Thymus (tissue), 11 donors: ENCODE measurements at regions not wholly inside any gene's neighbourhood (a gene's known extent, or its start where the extent isn't known, plus 50 kb on each side); places are given as distances from the start of the nearest gene placed in this dataset.
"Not testable (repeated sequence)": the region's sequence is repeated elsewhere in the genome, so short reads cannot be mapped to it uniquely, and the experiment has no call there.

ENCODE experiments used
- DNase-seq, 9 donors: peaks; one replicate each; pipeline ENCODE4 v3.0.0-alpha.2; 2013; ENCODE audit warnings: low spot score in 9 of 9, low read depth in 6 of 9, missing footprints in 1 of 9
- H3K27ac ChIP-seq, 2 donors: one replicate each; pipeline ENCODE4 v1.5.1; 2013; ENCODE audit warnings: control low read depth in 1 of 2, low read depth in 1 of 2, low read length in 1 of 2, mild to moderate bottlenecking in 1 of 2, moderate library complexity in 1 of 2
- H3K27me3 ChIP-seq, 2 donors: one replicate each; pipeline ENCODE4 v1.5.1; 2013; ENCODE audit warnings: low read length in 1 of 2; ENCODE audit not compliant: control insufficient read depth in 2 of 2, insufficient read depth in 1 of 2
- H3K36me3 ChIP-seq, 2 donors: one replicate each; pipeline ENCODE4 v1.5.1; 2013; ENCODE audit warnings: low read length in 1 of 2, mild to moderate bottlenecking in 1 of 2, moderate library complexity in 1 of 2; ENCODE audit not compliant: control insufficient read depth in 2 of 2, insufficient read depth in 2 of 2
- H3K4me1 ChIP-seq, 2 donors: one replicate each; pipeline ENCODE4 v1.5.1; 2013; ENCODE audit warnings: low read length in 2 of 2; ENCODE audit not compliant: control insufficient read depth in 2 of 2, insufficient read depth in 2 of 2
- H3K4me3 ChIP-seq, 2 donors: one replicate each; pipeline ENCODE4 v1.5.1; 2013; ENCODE audit warnings: low read length in 2 of 2, control low read depth in 1 of 2, mild to moderate bottlenecking in 1 of 2
- H3K9me3 ChIP-seq, 2 donors: one replicate each; pipeline ENCODE4 v1.5.1; 2013; ENCODE audit warnings: low read length in 1 of 2, mild to moderate bottlenecking in 1 of 2; ENCODE audit not compliant: control insufficient read depth in 2 of 2, insufficient read depth in 1 of 2
- WGBS: extraction: QIAGEN DNeasy Blood & Tissue Kit; methylation state at CpG from one replicate; pipeline ENCODE4 v1.1.7; 2013; 5-methylcytosine and 5-hydroxymethylcytosine counted together
- donor health status: healthy.

GRCh38 chr10:3321123-3321522 lies 148.5 kb upstream of the PITRM1 start:
- no peak for DNase-seq
- Histone ChIP-seq H3K4me1 (no peaks in the 10 kb centered on the region), H3K27ac (no peak overlapping the region), H3K27me3 (peaks cover 0 to 4% of the 10 kb centered on the region in 2 donors), H3K36me3 (no peaks in the 10 kb centered on the region), H3K9me3 (peaks cover 0 to 5% of the 10 kb centered on the region in 2 donors), H3K4me3 (no peak overlapping the region)
- WGBS, result 92% methylated on average over 9 of the region's 9 CpGs

DNA sequence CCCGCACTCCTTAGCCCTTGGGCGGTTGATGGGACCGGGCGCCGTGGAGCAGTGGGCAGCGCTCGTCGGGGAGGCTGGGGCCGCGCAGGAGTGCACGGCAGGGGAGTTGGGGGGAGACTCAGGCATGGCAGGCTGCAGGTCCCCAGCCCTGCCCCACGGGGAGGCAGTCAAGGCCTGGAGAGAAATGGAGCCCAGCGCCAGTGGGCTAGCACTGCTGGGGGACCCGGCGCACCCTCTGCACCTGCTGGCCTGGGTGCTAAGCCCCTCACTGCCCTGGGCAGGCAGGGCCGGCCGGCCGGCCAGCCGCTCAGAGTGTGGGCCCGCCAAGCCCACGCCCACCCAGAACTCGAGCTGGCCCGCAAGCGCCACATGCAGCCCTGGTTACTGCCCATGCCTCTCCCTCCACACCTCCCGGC lies 147.2 kb upstream of the PITRM1 start:
- Histone ChIP-seq H3K4me1 (no peaks in the 10 kb centered on the region), H3K9me3 (peaks cover 0 to 5% of the 10 kb centered on the region in 2 donors), H3K27ac (no peak overlapping the region), H3K36me3 (no peaks in the 10 kb centered on the region), H3K4me3 (no peak overlapping the region), H3K27me3 (peaks cover 0 to 4% of the 10 kb centered on the region in 2 donors)
- no peak for DNase-seq
- 94% methylated on average over 25 of the region's 25 CpGs for WGBS

DNA sequence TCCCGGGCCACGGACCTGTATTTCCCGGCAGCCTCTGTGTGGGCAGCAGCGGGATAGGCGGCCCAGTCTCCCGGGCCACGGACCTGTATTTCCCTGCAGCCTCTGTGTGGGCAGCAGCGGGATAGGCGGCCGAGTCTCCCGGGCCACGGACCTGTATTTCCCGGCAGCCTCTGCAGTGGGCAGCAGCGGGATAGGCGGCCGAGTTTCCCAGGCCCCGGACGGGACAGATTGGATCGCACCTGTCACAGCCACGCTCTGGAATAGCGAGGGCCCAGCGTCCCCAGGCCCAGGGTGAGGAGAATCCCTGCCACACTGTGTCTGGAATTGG lies 145.9 kb upstream of the PITRM1 start:
- not testable (repeated sequence) for DNase-seq, H3K9me3 ChIP-seq, H3K27ac ChIP-seq, H3K27me3 ChIP-seq, H3K36me3 ChIP-seq, H3K4me3 ChIP-seq, H3K4me1 ChIP-seq
- 95% methylated on average over 22 of the region's 22 CpGs for WGBS

- WGBS, result 95% methylated on average over 50 of the region's 61 CpGs
- not testable (repeated sequence) for H3K4me1 ChIP-seq, DNase-seq, H3K36me3 ChIP-seq, H3K27ac ChIP-seq, H3K4me3 ChIP-seq, H3K9me3 ChIP-seq, H3K27me3 ChIP-seq
Measured at GRCh38 chr10:3317553-3318479, 145.2 kb upstream of the PITRM1 start.

DNA sequence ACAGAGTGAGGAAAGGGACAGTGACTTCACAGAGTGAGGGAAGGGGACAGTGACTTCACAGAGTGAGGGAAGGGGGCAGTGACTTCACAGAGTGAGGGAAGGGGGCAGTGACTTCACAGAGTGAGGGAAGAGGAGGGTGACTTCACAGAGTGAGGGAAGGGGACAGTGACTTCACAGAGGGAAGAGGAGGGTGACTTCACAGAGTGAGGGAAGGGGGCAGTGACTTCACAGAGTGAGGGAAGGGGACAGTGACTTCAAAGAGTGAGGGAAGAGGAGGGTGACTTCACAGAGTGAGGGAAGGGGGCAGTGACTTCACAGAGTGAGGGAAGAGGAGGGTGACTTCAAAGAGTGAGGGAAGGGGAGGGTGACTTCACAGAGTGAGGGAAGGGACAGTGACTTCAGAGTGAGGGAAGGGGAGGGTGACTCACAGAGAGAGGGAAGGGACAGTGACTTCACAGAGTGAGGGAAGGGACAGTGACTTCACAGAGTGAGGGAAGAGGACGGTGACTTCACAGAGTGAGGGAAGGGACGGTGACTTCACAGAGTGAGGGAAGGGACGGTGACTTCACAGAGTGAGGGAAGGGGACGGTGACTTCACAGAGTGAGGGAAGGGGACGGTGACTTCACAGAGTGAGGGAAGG lies 142.0 kb upstream of the PITRM1 start:
- not testable (repeated sequence) for DNase-seq

DNA sequence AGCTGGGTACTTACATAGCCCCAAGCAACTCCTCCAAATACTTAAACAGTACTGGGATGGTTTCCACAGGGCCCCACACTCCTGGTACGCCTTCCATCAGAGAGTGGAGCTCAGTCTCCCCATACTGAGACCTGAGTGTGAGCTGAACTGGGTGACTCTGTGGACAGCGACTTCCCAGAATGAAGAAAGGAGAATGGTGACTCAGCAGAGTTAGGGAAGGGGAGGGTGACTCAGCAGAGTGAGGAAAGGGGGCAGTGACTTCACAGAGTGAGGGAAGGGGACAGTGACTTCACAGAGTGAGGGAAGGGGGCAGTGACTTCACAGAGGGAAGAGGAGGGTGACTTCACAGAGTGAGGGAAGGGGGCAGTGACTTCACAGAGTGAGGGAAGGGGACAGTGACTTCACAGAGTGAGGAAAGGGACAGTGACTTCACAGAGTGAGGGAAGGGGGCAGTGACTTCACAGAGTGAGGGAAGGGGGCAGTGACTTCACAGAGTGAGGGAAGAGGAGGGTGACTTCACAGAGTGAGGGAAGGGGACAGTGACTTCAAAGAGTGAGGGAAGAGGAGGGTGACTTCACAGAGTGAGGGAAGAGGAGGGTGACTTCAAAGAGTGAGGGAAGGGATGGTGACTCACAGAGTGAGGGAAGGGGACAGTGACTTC lies 141.3 kb upstream of the PITRM1 start:
- H3K9me3 ChIP-seq, H3K27ac ChIP-seq, H3K36me3 ChIP-seq, H3K4me3 ChIP-seq, H3K27me3 ChIP-seq, H3K4me1 ChIP-seq: not testable (repeated sequence)
- WGBS, result 54% methylated on average over 2 of the region's 2 CpGs
- peak in 3 of 9 donors; percentile 4 to 28 (median 6) for DNase-seq

More for the DNA sequence above, 142.0 kb upstream of the PITRM1 start:
- H3K27ac ChIP-seq, H3K36me3 ChIP-seq, H3K27me3 ChIP-seq, H3K4me3 ChIP-seq, H3K9me3 ChIP-seq, H3K4me1 ChIP-seq: not testable (repeated sequence)
- WGBS, result 80% methylated on average over 5 of the region's 5 CpGs

GRCh38 chr10:3312403-3312940 lies 139.9 kb upstream of the PITRM1 start:
- no peaks in the 10 kb centered on the region for H3K36me3 ChIP-seq
- 91% methylated on average over 12 of the region's 12 CpGs for WGBS
- no peak overlapping the region for H3K4me3 ChIP-seq
- H3K27ac ChIP-seq, result no peak overlapping the region
- no peaks in the 10 kb centered on the region for H3K4me1 ChIP-seq
- no peak for DNase-seq
- H3K27me3 ChIP-seq, result no peaks in the 10 kb centered on the region
- H3K9me3 ChIP-seq, result peaks cover 0 to 3% of the 10 kb centered on the region in 2 donors

DNA sequence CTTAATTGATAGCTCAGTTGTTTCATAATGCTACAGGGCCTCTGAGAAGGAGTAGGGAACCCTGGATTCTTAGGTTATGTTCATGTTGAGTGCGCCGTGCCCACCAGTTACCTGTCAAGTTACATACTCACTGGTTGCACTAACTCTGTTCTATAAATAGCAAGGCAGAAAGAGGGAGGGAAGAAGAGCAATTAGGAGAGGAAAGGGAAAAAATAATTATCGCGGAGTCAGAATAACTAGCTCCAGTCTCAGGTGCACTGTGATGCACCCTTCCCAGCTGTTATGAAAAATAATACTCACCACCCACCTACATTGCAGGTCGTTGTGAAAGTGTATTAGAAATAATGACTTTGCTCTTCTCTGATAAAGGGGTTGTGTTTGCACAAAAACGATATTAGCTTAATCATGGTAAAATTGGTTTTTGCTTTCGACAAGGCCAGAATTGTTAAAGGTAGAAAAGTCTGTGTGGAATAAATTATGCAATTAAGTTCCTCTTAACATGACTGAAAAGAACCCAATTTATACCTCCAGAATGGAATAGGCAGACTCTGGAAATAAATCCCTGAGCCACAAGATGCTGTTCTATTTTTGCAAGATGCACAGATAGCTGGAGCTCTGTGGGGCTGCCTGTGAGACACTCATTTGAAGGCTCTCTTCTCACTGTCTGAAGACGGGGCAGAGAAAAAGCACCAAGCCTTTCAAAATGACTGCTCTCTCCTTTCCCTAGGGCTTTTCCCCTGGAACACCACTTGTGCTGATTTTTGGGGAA lies 137.6 kb upstream of the PITRM1 start:
- H3K36me3 ChIP-seq, result no peaks in the 10 kb centered on the region
- H3K9me3 ChIP-seq, result peaks cover 0 to 3% of the 10 kb centered on the region in 2 donors
- H3K27me3 ChIP-seq, result no peaks in the 10 kb centered on the region
- no peak overlapping the region for H3K27ac ChIP-seq
- no peak for DNase-seq
- H3K4me3 ChIP-seq, result no peak overlapping the region
- WGBS, result 81% methylated on average over 8 of the region's 8 CpGs
- H3K4me1 ChIP-seq, result no peaks in the 10 kb centered on the region
